Activated CD8-positive, alpha-beta memory T cell treated with anti-CD3 and anti-CD28 coated beads for 24 hours (primary cell): ENCODE measurements at regions not wholly inside any gene's neighbourhood (a gene's known extent, or its start where the extent isn't known, plus 50 kb on each side); places are given as distances from the start of the nearest gene placed in this dataset.

Experiments used
- DNase-seq: peaks from one replicate; pipeline ENCODE4 v3.0.0-alpha.2; 2020

DNA sequence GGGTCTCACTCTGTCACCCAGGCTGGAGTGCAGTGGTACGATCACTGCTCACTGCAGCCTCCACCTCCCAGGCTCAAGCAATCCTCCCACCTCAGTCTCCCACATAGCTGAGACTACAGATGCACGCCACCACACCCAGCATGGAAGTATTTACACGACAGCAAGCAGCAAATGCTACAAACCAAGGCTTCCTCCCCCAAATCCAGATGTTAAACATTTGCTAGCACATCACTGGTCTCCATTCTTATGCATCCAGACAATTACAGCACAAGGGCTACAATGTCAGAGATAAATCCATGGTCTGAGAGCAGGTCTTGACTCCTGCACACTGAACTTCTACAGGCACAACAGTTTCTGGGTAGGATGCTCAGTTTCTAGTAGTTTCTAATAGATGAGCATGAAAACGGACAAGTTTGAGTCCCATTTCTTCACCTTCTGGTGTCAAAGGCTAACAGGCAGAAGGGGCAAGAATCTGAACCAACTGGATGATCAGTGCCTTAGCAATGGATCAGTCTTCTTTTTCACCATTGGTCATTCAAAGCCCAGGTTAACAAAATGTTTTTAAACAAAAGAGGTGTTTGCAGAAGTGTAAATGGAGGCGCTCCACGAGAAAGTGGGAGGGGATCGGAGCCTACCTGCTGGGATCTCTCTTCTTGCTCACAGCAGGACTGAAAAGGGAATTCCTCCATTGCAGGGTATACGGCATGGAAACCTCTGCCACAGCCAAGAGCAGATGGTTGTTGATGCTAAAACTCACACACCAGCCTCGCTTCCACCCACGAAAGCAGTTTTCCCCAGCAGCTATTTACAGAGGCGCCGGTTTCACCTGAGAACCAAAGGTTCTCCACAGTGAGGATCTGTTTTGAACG lies 135.0 kb upstream of the ARL4C start:
- DNase-seq, result no peak

GRCh38 chr2:234630801-234631261 lies 133.9 kb upstream of the ARL4C start:
- DNase-seq, result no peak

GRCh38 chr2:234629596-234629995 lies 132.7 kb upstream of the ARL4C start:
- DNase-seq, result no peak

DNA sequence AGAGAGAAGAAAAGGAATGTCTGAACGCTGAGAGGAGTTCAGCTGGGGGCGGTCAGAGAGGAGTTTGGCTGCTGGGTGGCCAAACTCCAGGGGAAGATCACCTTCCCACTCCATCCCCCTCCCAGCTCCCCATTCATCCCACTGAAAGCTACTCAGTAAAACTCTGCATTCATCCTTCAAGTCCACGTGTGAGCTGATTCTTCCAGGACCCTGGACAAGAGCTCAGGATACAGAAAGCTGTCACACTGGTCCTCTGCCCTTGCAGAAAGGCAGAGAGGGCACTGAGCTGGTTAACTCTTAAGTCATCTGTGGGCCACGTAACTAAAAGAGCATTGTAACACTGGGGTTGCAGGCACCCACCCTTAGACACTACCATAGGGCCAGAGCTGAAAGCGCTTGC lies 132.1 kb upstream of the ARL4C start:
- DNase-seq, result no peak

DNA sequence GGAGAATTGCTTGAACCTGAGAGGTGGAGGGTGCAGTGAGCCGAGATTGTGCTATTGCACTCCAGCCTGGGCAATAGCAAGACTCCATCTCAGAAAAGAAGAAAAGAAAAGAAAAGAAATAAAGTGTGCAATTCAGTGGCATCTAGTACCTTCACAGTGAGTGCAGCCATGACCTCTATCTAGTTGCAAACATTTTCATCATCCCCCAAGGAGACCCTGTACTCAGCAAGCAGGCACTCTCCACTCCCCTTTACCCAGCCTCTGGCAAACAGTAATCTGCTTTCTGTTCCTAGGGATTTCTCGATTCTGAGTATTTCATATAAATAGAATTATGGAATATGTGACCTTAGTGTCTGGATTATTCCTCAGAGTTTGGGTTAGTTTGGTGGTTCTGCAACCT lies 130.4 kb upstream of the ARL4C start:
- DNase-seq, result no peak

- DNase-seq, result no peak
Observed at GRCh38 chr2:234626566-234627130, 129.8 kb upstream of the ARL4C start.

DNA sequence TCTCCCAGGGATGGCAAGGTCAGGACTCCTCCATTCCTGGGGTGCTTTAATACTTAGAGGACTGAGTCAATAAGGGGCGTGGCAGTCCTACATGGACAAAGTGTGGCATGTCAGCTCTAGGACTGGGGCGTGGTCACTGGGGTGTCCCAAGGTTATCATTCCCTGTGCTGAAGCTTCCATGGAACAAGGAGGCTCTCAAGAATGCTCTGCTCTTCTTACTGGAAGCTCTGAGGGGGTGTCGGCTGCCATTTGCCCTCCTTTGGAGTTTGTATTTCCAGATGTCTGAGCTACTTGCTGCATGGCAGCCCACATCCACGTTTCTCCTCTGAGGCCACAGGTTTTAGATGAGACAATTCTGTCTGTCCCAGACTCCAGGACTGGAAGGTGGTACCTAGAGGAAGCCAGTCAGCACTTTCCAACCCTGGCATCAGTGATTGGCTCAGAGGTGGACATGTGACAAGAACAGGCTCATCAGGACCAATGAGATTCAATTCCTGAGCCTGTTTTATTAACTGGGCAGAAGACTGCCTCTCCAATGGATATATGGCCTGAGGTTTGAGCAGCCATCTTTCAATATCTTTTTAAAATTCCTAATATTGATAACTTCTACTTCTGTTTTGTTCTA lies 128.9 kb upstream of the ARL4C start:
- DNase-seq, result no peak

- no peak for DNase-seq
Observed at GRCh38 chr2:234623521-234623991, 126.7 kb upstream of the ARL4C start.

DNA sequence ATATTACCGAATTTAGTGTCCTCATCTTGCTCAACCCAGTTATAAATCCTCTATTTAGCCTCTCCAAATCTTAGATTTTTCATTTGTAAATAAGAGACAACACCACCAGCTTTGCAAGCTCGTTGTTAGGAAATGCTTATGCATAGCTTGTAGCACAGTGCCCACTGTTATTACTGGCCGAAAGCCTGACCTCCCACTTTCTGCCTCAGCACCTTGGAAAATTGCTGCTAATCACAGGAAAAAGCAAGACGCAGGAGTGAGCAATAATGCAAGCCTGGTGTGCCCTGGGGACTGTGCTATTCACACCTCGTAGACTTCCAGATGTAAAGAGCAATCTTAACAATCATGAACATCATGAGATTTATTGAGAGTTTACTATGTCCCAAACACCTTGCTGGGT lies 124.2 kb upstream of the ARL4C start:
- no peak for DNase-seq

DNA sequence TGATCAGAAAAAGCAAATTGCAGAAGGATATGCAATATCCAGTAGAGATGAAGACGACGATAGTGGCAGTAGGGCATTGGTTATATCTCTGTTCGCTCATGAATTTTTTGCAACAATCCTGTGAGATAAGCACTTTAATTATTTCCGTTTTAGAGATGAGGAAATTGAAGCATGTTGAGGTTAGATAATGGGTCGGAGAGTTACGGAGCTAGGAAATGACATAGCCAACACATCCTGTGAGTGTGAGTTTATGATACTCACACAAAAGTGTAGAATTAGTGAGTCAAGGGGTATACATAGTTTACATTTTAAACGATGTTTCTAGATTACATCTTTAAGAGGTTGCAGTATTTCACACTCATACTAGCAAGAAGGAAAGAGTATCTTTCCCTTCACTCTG lies 123.1 kb upstream of the ARL4C start:
- DNase-seq, result no peak

- DNase-seq, result no peak
Observed at GRCh38 chr2:234615643-234616356, 118.9 kb upstream of the ARL4C start.

DNA sequence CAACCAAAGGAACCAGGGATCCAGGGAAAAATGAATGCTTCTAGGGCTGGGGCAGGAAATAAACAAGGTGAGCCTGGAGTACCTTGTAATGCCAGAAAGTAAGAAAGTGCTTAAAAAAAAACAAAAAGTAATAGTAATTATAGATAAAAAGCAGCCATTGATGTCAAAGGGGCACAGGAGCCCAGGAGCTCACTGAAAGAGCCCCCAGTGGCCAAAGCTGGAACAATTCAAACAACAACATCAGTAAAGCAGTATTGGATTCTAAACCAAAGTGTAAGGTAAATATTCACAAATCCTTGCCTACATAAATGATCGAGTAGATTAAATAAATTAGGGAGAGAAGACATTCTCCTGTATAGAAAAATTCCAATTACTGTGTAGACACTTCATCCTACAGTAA lies 114.3 kb upstream of the ARL4C start:
- no peak for DNase-seq

DNA sequence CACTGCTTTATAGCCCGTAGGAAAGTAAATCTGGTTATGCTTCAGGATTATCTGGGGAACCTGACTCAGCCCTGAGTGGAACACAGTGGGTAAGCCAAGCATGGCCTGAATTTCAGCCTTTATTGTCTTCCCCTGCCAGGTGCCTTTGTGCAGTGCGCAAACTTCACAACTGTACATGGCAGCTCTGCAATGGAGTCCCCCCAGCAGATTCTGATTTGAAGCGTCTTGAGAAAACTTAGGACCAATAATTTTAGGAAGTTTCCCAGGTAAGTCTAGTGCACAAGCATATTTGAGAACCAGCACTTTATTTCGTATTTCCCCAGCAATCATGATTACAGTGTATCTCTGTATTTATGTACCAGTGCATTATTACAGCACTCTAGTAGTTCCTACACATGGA lies 112.1 kb upstream of the ARL4C start:
- DNase-seq, result no peak

DNA sequence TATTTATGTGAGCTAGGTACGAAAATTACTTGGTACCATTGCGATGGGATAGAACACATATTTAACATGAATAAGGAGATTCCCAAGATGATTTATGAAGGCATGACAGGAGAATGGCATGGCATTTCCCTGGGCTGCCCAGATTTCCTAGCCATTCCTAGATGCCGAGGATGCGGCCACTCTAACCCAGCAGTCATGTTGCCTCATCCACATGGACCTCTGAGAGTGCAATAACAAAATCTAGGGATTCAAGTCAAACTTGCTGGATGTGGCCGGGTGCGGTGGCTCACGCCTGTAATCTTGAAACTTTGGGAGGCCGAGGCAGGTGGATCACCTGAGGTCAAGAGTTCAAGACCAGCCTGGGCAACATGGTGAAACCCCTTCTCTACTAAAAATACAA lies 110.8 kb upstream of the ARL4C start:
- no peak for DNase-seq

- DNase-seq, result no peak
Observed at GRCh38 chr2:234606896-234607295, 110.0 kb upstream of the ARL4C start.

DNA sequence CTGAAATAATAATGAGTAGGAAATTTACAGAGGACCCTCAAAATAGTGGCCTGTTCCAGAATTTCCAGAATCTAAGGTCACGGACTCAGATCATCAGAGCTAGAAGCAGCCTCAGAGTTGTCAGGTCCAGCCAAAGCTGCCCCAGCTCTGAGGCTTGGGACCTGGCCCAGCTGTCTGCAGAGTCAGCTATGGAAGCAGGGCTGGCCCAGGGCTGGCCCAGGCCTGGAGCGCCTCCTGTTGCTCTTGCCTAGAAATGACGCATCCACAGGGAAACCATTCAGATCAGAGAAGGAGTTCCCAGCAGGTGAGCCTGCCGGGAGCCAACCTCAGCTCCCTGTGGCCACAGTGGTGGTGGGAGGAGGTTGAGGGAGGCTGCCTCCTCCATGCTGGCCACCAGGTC lies 106.7 kb upstream of the ARL4C start:
- DNase-seq, result no peak

- no peak for DNase-seq
Observed at GRCh38 chr2:234601213-234601612, 104.3 kb upstream of the ARL4C start.

DNA sequence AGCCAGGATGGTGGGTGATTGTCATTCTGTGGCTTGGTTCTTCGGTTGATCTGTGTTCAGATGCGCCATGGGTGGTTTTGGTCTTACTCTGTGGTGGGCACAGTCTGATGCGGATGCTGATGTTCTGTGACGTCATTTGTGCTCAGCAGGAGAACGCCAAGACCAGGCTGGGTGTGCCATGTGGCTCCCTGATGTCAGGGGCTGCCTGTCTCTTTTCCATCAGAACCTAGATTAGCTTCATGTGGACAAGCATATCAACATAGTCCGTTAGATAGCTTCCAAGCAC lies 100.6 kb upstream of the ARL4C start:
- DNase-seq, result no peak

DNA sequence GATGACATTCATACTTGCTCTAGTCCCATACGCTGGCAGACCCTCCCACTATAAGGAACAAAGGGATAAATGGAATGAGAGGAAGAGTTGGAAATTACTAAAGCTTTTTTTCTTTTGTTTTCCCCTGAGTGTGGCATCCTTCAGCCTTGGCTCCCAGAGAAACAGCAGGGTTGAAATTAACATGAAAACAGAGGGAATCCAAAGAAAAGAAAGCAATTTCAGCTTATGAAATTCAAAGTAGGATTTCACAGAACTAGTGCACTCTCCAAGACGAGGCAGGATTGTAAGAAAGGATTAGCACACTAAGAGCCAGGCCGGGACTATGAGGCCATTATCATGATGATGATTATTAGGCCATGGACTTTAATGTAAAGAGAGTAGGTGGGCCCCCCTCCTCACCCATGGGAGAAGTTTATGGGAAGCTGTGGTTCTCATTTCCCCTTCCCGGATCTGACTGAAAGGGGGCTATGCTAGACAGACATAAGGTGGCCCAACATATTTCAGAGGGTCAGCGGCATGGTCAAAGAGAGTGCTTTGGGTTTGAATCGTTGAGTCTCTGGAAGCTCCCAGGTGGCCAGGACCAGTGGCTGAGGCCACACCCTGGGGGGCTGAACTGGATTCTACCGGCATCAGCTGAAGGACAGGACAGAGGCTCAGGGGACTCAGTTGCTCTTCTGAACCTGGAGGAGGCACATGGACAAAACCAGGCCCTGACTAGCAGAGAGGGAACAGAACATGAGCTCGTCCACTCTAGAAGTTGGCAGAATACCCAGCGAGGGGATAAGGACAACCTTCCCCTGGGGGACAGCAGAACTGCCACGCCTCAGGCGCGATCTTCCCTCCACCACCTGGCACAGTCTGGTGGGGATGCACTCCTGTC lies 100.1 kb upstream of the ARL4C start:
- no peak for DNase-seq

DNA sequence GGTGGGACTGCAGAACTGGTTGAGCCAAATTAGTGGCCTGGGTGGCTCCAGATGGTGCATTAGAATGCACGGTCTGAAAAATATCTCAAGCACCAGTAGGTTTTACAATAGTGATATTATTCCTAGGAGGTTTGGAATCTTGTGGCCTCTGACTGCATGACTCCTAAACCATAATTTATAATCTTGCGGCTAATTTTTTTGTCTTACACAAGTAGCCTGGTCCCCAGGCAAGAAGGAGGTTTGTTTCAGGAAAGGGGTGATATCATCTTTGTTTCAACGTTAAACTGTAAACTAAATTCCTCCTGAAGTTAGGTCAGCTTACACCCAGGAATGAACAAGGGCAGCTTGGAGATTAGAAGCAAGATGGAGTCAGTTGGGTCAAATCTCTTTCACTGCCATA lies 98.9 kb upstream of the ARL4C start:
- no peak for DNase-seq

DNA sequence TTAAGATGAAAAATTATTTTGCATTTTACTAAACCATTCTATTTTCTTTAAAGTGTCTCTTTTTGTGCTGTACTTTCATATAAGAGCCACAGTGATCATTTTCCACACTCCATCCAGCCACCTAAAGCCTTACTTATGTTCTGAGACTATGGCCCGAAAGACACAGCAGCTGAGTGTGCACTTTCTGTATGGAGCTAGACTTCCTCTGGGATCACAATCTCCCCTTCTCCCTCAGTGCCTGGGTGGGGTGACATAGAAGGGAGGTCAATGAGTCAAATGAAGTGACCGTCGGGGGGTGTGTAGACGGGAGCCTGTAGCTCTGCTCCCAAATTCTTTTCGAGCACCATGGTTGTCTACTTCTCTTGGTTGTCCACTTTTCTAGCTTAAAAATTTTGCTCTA lies 97.8 kb upstream of the ARL4C start:
- DNase-seq, result no peak

DNA sequence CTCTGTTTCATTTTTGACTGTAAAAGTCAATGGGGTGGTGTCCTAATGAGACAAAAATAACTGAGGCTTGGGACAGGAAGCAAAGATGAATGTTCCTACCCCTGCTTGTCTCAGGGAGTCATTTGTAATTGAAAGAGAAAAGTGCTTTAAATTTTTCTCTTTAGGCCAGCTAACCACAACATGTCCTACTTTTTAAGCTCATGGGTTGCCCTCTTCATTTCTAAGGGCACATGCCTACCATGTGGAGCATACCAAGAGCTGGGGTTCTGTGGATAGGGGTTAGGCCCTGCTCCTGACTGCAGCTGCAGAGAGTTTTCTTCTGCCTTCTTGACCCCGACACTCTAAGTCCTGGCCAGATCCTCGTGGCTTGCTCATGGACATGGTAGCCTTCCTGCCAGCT lies 96.8 kb upstream of the ARL4C start:
- no peak for DNase-seq

DNA sequence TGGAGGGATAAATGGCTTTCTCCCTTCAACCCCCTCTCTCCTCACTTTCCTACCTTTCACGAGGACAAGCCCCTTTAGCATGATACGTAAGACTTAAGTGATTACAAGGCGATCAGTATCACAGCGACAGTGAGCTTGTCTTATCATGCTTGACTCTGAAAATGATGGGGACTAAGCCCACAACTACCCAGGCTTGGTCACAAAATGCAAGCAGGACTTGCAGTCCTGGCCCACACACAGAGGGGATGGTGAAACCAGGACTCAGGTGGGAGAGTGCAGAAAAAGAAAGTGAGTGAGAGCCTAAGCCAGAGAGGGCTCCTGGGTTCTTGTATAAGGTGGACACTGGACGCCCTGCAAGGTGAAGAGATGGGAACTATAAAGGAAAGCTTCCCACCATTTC lies 95.7 kb upstream of the ARL4C start:
- no peak for DNase-seq
